DMS114 treated with DMSO at 0.1 percent for 48 hours (cell line): ENCODE measurements at regions not wholly inside any gene's neighbourhood (a gene's known extent, or its start where the extent isn't known, plus 50 kb on each side); places are given as distances from the start of the nearest gene placed in this dataset.
"Not testable (repeated sequence)": the region's sequence is repeated elsewhere in the genome, so short reads cannot be mapped to it uniquely, and the experiment has no call there.

ENCODE experiments used
- DNase-seq: peaks from one replicate; lab custom pipeline; 2025; ENCODE audit not compliant: unreplicated experiment; lab: John Stamatoyannopoulos, UW

DNA sequence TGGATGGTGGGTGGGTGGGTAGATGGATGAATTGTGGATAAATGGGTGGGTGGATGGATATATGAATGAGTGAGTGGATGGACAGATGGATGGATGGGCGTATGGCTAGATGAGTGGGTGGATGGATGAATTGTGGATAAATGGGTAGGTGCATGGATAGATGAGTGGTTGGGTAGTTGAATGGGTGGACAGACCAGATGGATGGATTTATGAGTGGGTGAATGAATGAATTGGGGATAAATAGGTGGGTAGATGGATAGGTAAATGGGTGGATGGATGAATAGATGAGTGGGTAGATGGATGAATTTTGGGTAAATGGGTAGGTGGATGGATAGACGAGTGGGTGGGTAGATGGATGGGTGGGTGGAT lies 108.7 kb downstream of the NPIPB11 start:
- not testable (repeated sequence) for DNase-seq

DNA sequence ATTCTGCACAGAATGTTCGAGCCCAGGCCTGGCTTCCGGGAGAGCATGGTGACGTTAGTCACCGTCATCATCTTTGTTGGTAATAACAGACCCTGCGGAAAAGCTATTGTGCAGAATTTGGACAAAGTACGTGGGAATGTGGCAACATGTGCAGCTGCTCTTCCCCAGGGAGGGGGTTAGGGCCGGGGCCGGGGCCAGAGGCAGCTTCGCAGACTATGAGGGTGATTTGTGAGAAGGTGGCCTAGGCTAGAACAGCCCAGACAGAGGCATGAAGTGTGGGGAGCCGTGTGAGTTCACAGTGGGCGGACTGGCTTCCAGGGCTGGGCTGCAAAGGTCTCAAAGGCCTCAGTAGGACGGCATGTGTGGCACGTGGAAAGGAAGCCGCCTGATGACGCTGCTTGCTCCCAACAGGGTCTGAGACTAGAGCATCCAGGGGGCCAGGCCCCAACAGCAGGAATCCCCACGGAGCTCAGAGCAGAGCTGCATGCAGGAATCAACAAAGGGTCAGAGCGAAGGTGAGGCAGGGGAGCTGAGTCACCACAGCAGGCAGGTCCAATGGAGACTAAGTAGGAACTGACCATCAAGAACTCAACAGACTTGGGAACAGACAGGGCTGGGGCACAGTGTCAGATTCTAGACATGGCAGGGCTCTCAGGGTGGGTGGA lies 109.2 kb downstream of the NPIPB11 start:
- DNase-seq: not testable (repeated sequence)

DNA sequence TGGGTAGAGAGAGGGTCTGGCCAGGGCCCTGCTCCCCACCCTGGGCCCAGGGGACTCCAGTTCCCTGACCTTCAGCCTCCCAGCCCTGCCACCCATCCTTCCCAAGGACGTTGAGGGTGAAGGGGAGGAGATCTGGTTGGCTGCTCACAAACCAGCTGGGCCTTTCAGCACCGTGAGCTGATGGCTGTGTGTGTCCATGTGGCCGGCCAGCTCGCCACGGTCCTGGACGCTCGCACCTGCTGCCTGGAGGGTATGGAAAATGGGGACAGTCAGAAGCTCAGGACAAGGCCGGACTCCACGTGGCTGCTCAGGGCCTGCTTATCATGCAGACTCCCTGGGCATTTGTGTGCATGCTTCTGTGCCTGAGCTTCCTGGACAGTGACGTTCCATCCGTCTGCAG lies 110.3 kb downstream of the NPIPB11 start:
- not testable (repeated sequence) for DNase-seq

DNA sequence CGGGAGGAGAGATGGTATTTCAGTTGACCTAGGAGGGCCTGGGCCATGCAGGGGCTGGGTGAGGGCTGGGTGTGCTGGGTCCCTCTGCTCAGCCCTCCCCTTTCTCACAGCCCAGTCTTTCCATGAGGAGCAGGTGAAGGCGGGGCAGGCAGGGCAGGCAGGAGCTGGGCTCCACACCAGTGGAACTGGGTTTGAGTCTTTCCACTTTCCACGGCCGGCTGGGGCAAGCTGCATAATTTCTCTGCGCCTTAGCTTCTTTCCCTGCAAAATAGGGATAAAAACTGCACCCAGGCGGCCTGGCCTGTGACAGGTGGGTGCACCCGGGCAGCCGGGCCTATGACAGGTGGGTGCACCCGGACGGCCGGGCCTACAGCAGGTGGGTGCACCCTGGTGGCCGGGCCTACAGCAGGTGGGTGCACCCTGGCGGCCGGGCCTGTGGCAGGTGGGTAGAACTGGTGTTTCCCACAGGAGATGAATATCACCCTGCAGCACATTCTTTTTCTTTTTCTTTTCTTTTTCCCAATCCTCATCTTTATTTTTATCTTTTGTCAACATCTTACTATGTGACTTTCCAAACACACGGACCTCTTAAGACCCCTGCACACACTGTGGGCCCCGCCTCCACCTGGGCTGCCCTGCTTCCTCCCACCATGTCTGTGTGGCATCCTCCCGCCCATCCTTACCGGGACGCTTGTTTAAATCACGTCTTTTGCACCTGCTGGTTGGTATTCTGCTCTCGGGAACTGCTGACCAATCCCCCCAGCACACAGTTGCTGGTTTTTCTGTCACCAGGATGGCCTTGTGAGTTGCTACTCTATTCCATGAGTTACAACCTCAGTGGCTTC lies 111.3 kb downstream of the NPIPB11 start:
- DNase-seq: not testable (repeated sequence)

DNA sequence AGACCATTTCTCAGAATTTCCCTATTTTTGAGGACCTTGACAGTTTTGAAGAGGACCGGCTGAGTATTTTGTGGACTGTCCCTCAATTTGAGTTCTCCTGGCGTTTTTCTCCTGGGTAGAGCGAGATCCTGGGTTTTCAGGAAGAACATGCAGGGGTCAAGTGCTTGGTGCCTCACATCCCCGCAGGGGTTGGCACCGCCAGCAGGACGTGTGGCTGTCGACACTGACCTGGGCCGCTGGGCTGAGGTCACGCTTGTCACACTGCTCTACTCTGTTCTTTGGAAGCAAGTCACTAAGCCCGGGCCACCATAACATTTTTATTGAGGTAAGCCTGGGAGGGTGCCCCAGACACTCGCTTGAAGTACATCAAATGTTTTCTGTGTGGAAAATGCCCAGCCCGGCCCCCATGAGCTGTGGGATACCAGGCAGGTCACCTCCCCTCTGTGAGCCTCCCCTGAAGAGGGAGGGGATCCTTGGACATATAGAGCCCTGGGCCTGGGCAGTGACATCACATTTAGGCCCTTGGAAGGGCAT lies 112.0 kb downstream of the NPIPB11 start:
- DNase-seq: not testable (repeated sequence)

DNA sequence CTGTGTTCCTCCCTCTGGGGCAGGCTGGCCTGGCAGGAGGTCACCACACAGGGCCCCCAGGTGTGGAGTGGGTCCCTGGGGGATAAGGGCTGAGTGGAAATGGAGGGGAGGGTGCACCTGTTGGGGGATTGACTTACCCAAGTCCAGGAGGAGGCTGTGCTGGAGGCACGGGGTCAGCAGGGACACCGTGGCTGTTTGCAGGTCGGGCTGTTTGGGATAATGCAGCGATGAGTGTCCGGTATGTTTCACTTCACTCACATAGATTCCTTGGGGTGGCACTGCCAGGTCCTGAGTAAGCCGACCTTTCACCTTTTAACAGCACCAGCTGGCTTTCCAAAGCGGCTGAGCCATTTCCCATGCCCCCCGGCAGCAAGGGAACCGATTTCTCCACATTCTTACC lies 113.0 kb downstream of the NPIPB11 start:
- not testable (repeated sequence) for DNase-seq

DNA sequence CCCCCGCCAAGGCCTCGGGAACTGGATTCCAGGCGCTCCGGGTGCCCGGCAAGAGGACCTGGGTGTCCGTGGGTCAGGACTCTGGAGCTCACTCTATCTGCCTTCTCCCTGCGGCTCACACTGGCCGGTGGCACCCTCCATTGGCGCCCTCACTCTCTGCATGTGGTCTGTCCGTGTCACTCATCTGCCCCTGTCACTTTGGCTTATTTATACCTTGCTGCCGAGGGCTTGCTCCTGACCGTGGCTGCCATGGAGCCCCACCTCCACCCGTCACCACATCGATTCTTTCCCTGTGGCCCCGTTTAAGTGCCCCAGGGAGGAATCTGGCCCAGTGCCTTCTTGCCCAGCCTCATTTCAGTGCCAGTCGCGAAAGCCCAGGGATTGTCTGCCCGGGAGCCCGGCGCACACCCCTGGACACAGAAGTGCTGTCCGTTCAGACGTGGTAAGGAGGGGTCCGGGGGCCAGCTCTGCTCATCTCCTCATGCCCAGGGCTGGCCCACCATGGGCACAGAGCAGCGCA lies 113.5 kb downstream of the NPIPB11 start:
- not testable (repeated sequence) for DNase-seq

DNA sequence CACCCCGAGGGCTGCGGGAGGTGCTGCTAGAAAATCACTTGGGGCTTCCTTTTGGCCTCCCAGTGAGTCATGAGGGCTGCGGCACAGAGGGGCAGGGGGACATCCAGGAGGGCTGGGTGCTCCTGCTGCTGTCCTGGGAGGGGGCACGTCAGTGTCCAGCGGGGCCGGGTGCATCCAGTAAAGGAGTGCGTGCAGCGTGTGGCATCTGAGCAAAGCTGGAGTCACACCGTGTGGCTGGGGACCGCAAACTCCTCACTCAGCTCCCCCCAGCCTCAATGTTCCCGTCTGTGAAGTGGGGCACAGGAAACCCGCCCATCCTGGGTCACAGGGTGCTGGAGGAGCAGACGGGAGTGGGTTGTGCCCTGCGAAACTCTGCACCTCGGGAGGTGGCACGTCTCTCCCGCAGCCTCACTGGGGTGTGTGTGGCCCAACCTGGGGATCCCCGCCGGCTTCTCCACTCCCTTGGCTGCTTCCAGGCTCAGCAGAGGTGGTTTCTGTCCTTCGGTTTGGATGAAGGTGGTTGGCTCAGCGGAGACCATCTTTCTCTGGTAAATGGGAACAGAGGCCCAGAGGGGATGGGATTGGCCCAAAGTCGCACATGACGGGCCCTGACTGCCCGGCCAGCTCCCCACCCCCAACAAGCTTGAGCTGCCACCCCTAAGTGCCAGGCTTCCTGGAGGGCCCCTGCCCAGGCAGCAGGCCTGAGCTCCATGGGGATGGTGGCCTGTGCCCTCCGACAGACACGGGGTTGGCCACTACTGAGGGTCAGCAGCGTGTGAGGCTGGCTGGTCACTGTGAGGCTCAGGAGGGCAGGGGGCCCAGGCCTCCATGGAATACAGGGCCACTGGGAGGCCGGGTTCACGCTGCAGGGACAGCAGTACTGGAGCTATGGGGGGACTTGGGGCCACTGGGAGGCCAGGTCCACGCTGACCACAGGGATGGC lies 114.9 kb downstream of the NPIPB11 start:
- not testable (repeated sequence) for DNase-seq

DNA sequence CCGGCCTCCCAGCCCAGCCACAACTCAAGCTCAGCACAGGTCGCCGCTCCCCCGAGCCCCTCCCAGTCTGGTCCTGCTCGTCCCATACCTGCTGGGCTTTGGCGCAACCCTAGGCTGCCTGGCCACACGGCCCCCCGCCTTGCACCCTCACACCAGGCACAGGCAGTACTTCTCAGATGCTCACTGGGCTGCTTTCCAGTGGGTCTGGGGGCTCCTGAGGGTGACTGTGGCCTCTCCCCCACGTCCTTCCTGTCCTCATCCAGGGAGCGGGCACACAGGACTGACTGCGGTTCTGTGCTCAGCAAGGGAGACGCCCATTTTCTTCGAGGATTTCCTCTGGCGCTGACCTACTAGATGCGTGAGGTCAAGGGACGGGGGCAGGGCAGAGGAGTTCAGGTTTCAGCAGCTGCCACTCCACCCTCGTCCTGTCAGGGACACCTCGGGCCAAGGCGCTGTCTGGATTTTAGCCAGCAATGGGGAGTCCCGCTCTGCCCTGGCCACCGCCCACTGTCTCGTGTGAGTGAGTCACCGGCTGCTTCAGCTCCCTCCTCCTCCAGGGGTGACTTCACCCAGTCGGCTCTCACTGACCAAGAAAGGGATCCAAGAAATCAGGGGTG lies 115.8 kb downstream of the NPIPB11 start:
- DNase-seq: no peak

DNA sequence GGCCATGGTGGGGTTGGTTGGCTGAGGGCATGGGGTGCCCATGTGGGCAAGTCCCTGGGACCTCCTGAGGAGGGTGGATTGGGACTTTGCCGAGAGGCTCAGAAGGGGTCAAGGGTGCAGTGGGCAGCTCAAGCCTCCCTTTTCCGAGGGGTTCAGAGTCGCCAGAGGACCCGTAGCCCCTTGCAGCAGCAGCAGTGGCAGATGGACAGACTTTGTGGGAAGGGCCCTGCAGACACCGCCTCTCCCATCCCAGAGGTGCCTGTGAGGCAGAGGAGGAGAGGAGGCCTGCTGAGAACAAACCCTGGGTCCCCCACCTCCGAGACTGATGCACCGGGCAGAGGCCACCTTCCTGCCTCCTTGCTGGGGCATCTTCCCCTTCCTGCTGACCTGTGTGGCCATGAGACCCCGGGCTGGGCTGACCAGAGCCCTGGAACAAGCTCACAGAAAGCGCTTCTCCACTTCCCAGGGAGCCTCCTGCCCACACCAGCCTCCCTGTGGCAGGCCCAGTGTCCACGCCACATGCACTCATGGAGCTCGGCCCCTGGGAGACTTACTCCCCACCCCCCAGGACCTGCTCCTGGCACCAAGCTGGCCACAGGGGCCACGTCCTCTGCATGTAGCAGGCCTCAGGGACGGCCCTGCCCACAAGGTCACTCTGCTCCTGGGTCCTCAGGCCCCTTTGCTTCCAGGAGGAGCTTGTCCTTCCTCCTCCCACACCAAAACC lies 116.8 kb downstream of the NPIPB11 start:
- not testable (repeated sequence) for DNase-seq

DNA sequence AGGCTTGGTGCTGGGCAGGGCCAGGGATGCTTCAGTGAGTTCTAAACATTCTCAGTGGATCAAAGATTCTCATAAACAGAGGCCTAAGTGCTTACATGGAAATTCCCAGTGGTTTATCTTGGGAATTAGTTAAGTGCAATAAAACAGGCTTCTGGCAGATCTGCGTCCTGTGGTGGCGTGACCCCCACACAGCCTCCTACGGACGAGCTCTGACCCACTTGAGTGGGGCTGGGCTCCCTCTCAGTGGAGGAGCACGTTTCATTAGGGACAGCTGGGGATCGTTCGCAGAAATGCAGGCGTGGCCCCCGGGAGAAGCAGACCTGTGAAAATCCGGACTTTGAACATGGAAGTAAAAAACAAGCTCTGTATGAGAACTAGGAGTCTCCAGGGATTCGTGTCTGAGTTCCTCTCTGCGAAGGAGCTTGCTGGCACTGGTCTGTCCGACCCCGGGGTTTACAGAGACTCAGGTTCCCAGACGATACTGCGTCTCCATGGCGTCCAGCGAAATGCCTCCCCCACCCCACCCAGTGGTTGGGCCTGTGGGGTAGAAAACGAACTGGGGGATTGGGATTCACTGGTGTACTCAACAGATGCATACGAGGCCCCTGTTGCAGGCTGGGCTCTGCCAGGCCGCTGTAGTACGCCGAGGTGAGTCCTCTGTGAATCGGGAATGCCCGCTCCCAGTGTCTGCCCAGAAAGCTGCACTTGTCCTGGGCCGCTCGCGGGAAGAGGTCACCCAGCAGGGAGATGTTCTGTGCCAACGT lies 117.6 kb downstream of the NPIPB11 start:
- not testable (repeated sequence) for DNase-seq

DNA sequence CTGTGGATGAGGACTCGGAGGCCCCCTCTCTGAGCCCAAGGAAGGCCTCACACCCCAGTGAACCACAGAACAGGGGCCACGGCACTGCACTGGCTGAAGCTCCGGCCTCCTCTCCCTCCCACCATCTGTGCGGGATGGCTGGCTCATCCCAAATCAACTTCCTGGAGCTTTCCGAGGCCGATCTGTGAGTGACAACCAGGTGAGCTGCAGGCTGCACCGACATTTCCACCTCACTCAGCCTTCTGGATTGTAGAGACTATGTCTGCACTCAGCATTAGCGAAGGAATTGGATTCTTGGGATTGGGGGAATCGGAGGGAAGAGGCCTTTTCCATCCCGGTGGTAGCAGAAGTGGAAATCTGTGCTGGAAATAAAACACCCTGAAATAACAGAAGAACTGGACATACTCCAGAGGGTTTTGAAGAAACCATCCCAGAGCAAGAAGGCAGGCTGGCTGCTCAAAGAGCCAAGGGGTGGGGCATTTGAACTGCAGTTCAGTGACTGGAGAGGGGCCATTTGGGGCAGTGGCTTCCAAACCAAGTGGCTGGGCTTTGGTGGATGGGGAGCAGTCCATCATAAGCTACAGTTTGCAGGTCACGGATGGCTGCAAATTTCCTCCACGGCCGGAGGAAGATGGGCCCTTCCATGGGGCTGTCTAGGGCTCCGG lies 118.5 kb downstream of the NPIPB11 start:
- not testable (repeated sequence) for DNase-seq

DNA sequence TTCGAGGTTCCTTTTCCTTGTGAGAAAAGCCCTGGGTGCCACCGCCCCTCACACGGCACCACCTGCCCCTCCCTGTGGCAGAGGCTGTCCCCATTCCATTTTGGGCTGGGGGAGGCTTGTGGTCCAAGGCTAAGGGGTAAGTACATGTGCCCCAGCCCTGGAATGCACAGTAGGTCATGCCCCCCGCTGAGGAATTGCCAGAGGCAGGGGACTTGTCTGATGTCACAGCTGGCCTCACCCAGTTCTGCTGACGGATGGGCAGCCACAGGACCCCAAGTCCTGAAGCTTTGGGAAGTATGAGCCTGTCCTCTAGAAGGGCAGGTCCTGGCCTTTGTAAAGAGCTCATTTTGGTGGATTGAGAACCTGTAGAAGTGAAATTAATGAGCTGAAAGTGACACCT lies 119.3 kb downstream of the NPIPB11 start:
- not testable (repeated sequence) for DNase-seq

DNA sequence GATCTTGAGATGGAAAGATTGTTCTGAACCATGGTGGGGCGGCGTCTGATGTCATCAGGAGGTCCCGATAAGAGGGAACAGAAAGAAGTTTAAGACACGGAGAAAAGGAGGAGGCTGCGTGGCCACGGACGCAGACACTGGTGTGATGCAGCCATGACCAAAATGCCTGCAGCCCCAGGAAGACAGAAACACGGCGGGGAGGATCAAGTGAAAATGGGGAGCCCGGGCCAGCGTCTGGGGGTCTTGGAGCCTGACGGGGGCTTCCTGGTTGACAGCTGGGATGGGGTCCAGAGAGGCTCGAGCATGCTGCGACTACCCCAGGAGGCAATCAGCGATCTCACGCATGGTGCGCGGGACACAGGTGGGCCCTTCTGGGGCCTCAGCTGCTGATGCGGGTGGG lies 119.7 kb downstream of the NPIPB11 start:
- not testable (repeated sequence) for DNase-seq

DNA sequence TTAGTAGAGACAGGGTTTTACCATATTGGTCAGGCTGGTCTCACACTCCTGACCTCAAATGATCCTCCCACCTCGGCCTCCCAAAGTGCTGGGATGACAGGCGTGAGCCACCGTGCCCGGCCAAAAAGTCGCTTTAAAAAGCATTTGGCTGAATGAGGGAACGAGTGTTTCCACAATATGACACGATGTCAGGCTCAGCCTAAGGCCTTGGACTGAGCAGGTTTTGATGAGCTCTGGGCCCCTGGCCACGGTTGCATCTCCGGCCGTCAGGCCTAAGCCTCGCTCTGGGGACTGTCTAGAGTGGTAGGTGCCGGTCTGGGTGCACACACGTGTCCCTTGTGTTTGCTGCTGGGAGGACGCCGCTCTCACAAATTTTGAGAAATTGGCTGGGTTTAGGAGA lies 120.3 kb downstream of the NPIPB11 start:
- DNase-seq: not testable (repeated sequence)

DNA sequence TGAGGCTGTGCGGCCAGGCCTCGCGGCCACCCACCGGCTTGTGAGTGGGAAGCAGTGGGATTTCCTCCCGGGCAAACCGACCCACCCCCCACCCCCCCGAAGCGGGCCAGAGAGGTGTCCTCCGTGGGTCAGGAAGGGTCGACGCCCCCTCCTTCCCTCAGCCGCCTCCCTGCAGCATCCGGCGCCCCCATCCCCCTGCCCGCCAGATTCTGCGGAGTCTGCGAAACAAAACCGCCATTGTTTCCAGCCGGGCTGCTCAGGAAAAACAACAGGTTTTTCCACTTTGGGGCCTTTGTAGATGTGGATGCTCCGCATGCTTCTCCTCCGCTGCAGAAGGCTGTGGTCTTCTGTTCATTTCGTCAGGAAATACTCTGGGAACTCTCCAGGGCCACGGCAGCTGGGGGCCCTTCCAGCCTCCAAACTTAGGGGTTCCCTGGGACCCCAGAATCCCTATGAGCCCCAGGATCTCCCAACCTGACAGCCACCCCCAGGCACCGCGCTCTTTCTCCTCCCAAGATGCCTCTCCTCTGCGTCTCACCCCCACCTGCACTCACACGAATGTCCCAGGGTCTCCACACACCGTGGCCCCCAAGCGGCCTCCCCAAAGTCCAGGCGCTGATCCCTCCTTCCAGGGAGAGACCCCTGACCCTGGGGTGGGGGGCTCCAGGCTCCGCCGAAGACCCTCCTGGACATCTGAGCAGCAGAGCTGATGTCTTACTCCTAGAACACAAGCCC lies 121.2 kb downstream of the NPIPB11 start:
- not testable (repeated sequence) for DNase-seq

DNA sequence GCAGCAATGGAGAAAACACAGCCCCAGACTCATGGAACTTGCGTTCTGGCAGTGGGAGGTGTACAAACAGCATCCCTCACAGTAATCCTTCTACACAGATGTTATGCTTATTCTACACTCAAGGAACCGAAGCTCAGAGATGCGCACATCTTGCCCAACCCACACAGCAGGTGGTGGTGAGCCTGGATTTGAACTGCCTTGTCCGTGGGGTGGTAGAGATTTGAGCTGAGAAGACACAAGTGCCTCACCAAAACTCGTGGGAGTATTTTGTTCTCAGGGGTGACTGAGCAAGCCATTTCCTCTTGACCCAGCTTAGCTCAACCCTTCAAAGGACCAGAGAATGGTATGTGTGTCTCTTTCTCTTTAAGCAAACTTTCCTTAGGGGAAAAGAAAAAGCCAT lies 121.8 kb downstream of the NPIPB11 start:
- DNase-seq: not testable (repeated sequence)

DNA sequence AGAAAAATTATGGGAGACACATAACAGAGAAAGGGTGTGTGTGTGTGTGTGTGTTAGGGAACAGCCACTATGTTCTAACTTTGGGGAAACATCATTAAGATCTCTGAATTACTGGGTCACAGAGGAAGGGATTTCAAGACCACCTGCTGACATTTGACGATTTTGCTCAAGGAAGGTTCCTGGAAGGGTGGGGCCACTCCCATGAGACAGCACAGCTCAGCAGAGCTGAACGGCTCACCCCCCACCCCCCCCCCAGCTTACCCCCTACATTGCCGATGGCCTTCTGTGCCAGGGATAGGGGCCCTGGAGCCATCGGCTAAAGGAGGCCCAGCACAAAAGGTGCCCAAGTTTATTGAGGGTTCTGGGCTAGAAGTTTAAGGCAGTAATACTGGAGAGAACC lies 122.4 kb downstream of the NPIPB11 start:
- not testable (repeated sequence) for DNase-seq
